ENCODE measurements at regions not wholly inside any gene's neighbourhood (a gene's known extent, or its start where the extent isn't known, plus 50 kb on each side); places are given as distances from the start of the nearest gene placed in this dataset.
"Not testable (repeated sequence)": the region's sequence is repeated elsewhere in the genome, so short reads cannot be mapped to it uniquely, and the experiment has no call there.

GRCh38 chr13:44651209-44651608, 75.1 kb upstream of the TSC22D1 start:
- Mint-ChIP-seq H3K27me3 (ENCODE audit: insufficient read depth) (peaks cover 2% of the 10 kb centered on the region; the same call in 1 of the 2 replicates), H3K27ac (no peak overlapping the region), H3K4me1 (ENCODE audit: low read depth) (peaks cover 24% of the 10 kb centered on the region), H3K4me3 (no peak overlapping the region), H3K9me3 (no peaks in the 10 kb centered on the region), H3K36me3 (ENCODE audit: low read depth) (no peaks in the 10 kb centered on the region)
- no peak for TF ChIP-seq CTCF (IDR thresholded peaks at IDR 0.05)
- no peak for DNase-seq

DNA sequence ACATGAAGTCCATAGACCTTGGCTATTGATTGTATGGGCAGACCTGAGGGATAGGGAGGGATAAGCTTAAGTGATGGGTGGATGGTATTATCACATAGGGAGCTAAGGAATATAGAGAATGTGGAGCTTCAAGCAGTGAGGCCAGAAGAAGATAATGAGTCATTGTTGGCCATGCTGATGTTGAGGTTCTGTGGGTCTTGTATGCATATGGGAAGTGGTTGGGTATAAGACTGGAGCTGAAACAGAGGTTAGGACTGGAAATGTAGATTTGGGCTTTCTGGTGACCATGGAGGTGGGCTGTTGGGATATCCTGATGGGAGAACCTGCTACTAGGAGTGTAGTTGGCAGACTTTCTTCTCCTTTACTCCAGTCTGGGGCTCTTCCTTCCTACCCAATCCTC, 73.7 kb upstream of the TSC22D1 start:
- Mint-ChIP-seq H3K27ac (no peak overlapping the region), H3K27me3 (ENCODE audit: insufficient read depth) (peaks cover 2% of the 10 kb centered on the region; the same call in 1 of the 2 replicates), H3K36me3 (ENCODE audit: low read depth) (no peaks in the 10 kb centered on the region), H3K4me3 (no peak overlapping the region), H3K9me3 (no peaks in the 10 kb centered on the region), H3K4me1 (ENCODE audit: low read depth) (peaks cover 15% of the 10 kb centered on the region)
- no peak for DNase-seq
- TF ChIP-seq CTCF (IDR thresholded peaks at IDR 0.05): no peak

DNA sequence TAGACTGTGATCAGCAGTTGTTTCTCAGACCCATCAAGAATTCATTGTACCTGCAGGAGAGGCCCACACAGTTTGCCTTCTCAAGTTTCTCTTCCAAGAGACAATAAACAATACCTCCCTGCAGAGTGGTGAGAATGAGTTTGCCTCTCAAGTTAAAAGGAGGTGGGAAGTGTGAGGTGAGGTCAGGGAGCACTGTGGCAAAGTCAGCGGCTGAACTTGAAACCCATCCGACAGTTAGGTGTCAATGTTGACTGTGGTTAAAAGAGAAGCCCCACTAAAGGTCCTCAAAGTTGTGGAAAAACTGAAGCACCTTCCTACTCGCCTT, 72.9 kb upstream of the TSC22D1 start:
- Mint-ChIP-seq H3K27ac (no peak overlapping the region), H3K27me3 (ENCODE audit: insufficient read depth) (peaks cover 2% of the 10 kb centered on the region; the same call in 1 of the 2 replicates), H3K4me3 (no peak overlapping the region), H3K36me3 (ENCODE audit: low read depth) (no peaks in the 10 kb centered on the region), H3K9me3 (no peaks in the 10 kb centered on the region), H3K4me1 (ENCODE audit: low read depth) (peaks cover 15% of the 10 kb centered on the region)
- TF ChIP-seq CTCF (IDR thresholded peaks at IDR 0.05): no peak
- no peak for DNase-seq

GRCh38 chr13:44648392-44649103, 72.4 kb upstream of the TSC22D1 start:
- TF ChIP-seq CTCF (IDR thresholded peaks at IDR 0.05): peak; percentile 73
- Mint-ChIP-seq H3K9me3 (no peaks in the 10 kb centered on the region), H3K36me3 (ENCODE audit: low read depth) (no peaks in the 10 kb centered on the region), H3K4me1 (ENCODE audit: low read depth) (peaks cover 14% of the 10 kb centered on the region), H3K27me3 (ENCODE audit: insufficient read depth) (peaks cover 2% of the 10 kb centered on the region; the same call in 1 of the 2 replicates), H3K4me3 (no peak overlapping the region), H3K27ac (no peak overlapping the region)
- DNase-seq: no peak

DNA sequence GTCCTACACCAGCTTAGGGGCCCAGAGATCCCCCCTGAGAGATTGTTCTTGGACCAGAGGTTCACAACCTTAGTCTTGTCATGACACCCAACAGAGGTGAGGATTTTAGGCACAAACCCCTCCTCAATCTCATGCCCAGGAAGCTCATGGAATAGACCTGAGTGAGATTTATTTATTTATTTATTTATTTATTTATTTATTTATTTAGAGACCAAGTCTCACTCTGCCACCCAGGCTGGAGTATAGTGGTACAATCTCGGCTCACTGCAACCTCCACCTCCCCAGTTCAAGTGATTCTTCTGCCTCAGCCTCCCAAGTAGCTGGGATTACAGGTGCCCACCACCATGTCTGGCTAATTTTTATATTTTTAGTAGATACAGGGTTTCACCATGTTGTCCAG, 71.4 kb upstream of the TSC22D1 start:
- not testable (repeated sequence) for H3K9me3 Mint-ChIP-seq; H3K4me3 Mint-ChIP-seq; H3K4me1 Mint-ChIP-seq (ENCODE audit: low read depth); H3K27ac Mint-ChIP-seq; H3K27me3 Mint-ChIP-seq (ENCODE audit: insufficient read depth); H3K36me3 Mint-ChIP-seq (ENCODE audit: low read depth); DNase-seq

GRCh38 chr13:44646044-44646443, 69.9 kb upstream of the TSC22D1 start:
- Mint-ChIP-seq H3K27ac (no peak overlapping the region), H3K9me3 (no peaks in the 10 kb centered on the region), H3K4me1 (ENCODE audit: low read depth) (no peaks in the 10 kb centered on the region), H3K27me3 (ENCODE audit: insufficient read depth) (peaks cover 2% of the 10 kb centered on the region; the same call in 1 of the 2 replicates), H3K36me3 (ENCODE audit: low read depth) (no peaks in the 10 kb centered on the region), H3K4me3 (no peak overlapping the region)
- no peak for TF ChIP-seq CTCF (IDR thresholded peaks at IDR 0.05)
- DNase-seq: no peak

All from HFFc6 (cell line).